B cell (primary cell): ENCODE measurements at regions not wholly inside any gene's neighbourhood (a gene's known extent, or its start where the extent isn't known, plus 50 kb on each side); places are given as distances from the start of the nearest gene placed in this dataset.

ENCODE experiments used
- ATAC-seq: fragments of 200-7000 bp; cut with Tn5 transposase; one replicate; pipeline ENCODE4 v1.10.0; 2021; ENCODE audit warnings: low read depth, mild to moderate bottlenecking, moderate number of reproducible peaks, moderate library complexity
- CTCF ChIA-PET: fragments of 350-600 bp; sonication (Branson Sonifier 250); formaldehyde crosslinking; loops from one replicate; lab custom pipeline; 2021; ENCODE audit warnings: antibody characterized with exemption, inconsistent platforms; lab: Charles Lee
- POLR2A ChIA-PET: fragments of 350-600 bp; sonication (Branson Sonifier 250); formaldehyde crosslinking; loops from one replicate; lab custom pipeline; 2021; ENCODE audit warnings: antibody characterized with exemption; lab: Charles Lee
- DNase-seq: peaks from one replicate; pipeline ENCODE4 v3.0.0; 2013
- H2AFZ ChIP-seq: 2 replicates; pipeline ENCODE4 v1.6.1; 2012; ENCODE audit warnings: mild to moderate bottlenecking, low read depth, low read length; ENCODE audit not compliant: insufficient read depth, poor library complexity, severe bottlenecking
- H3K27ac ChIP-seq, 2 donors: 1 replicate in 1 of 2; 2 replicates in 1 of 2; pipeline ENCODE4 v1.5.1; 2012 to 2013; ENCODE audit warnings: low read length in 2 of 2, mild to moderate bottlenecking in 2 of 2, moderate library complexity in 1 of 2
- H3K27me3 ChIP-seq, 4 experiments: fragments of 200-600 bp in 1 of 4; sonication (generic) in 1 of 4; replicated peaks in 1 of 4; 1 replicate in 2 of 4; 2 replicates in 2 of 4; pipeline versions ENCODE4 v1.6.1 to v1.7.0; 2013 to 2016; ENCODE audit warnings: low read length in 3 of 4, mild to moderate bottlenecking in 2 of 4, mixed read lengths in 1 of 4, moderate library complexity in 1 of 4; ENCODE audit not compliant: insufficient read depth in 4 of 4, control insufficient read depth in 3 of 4; ENCODE audit errors: control extremely low read depth in 1 of 4
- H3K36me3 ChIP-seq, 2 experiments: replicated peaks in 1 of 2; 1 replicate in 1 of 2; 2 replicates in 1 of 2; pipeline versions ENCODE4 v1.6.1 to v1.7.1; 2013; ENCODE audit warnings: low read length in 1 of 2; ENCODE audit not compliant: insufficient read depth in 2 of 2, control insufficient read depth in 1 of 2; ENCODE audit errors: control extremely low read depth in 1 of 2, extremely low read depth in 1 of 2
- H3K4me1 ChIP-seq, 2 donors: fragments of 200-600 bp in 1 of 2; sonication (generic) in 1 of 2; 1 replicate in 1 of 2; 2 replicates in 1 of 2; pipeline versions ENCODE4 v1.5.1 to v1.6.1; 2013 to 2017; ENCODE audit warnings: low read length in 2 of 2; ENCODE audit not compliant: control insufficient read depth in 2 of 2, insufficient read depth in 2 of 2
- H3K4me2 ChIP-seq: replicated peaks from 2 replicates; pipeline ENCODE3; 2012; ENCODE audit warnings: mild to moderate bottlenecking, low read depth, low read length; ENCODE audit not compliant: poor library complexity, severe bottlenecking
- H3K4me3 ChIP-seq, 5 experiments: fragments of 200-600 bp in 1 of 5; sonication (generic) in 1 of 5; 1 replicate in 3 of 5; 2 replicates in 2 of 5; pipeline versions ENCODE4 v1.5.1 to v1.7.0; 2011 to 2016; ENCODE audit warnings: low read length in 4 of 5, mild to moderate bottlenecking in 4 of 5, low read depth in 2 of 5, control low read depth in 1 of 5, moderate library complexity in 1 of 5; ENCODE audit not compliant: insufficient read depth in 1 of 5; ENCODE audit errors: control extremely low read depth in 1 of 5, extremely low read depth in 1 of 5
- H3K79me2 ChIP-seq: fragments of 200-600 bp; sonication (generic); one replicate; pipeline ENCODE4 v1.6.0; 2016; ENCODE audit warnings: low read length; ENCODE audit not compliant: control insufficient read depth, insufficient read depth
- H3K9ac ChIP-seq: fragments of 200-600 bp; sonication (generic); 2 replicates; pipeline ENCODE4 v1.6.1; 2017; ENCODE audit warnings: mild to moderate bottlenecking, low read length, moderate library complexity
- H3K9me3 ChIP-seq, 3 donors: one replicate each; pipeline versions ENCODE4 v1.6.1 to v1.7.1; 2013; ENCODE audit warnings: low read length in 2 of 3; ENCODE audit not compliant: control insufficient read depth in 2 of 3, insufficient read depth in 1 of 3; ENCODE audit errors: control extremely low read depth in 1 of 3
- H4K20me1 ChIP-seq: 2 replicates; pipeline ENCODE4 v1.6.0; 2012; ENCODE audit warnings: mild to moderate bottlenecking, low read length; ENCODE audit not compliant: insufficient read depth, control insufficient read depth, poor library complexity, severe bottlenecking
- H3K27ac Mint-ChIP-seq: one replicate; pipeline ENCODE4 v1.8.0; 2021; ENCODE audit warnings: mixed read lengths
- H3K27me3 Mint-ChIP-seq: one replicate; pipeline ENCODE4 v1.8.0; 2021; ENCODE audit warnings: mixed read lengths
- H3K4me1 Mint-ChIP-seq: one replicate; pipeline ENCODE4 v1.8.0; 2021; ENCODE audit warnings: mixed read lengths
- H3K4me3 Mint-ChIP-seq: one replicate; pipeline ENCODE4 v1.8.0; 2021; ENCODE audit warnings: mixed read lengths
- H3K9me3 Mint-ChIP-seq: one replicate; pipeline ENCODE4 v1.8.0; 2022; ENCODE audit warnings: mixed read lengths; ENCODE audit not compliant: insufficient read depth
- EZH2 ChIP-seq: IDR thresholded peaks from 2 replicates; pipeline ENCODE4 v1.6.1; 2012; ENCODE audit warnings: borderline replicate concordance, low read depth, mild to moderate bottlenecking, moderate library complexity, low read length; ENCODE audit not compliant: insufficient read depth, poor library complexity, severe bottlenecking
- WGBS: methylation state at CpG from one replicate; pipeline ENCODE4 v1.1.5; 2013; ENCODE audit warnings: missing lambda C conversion rate; ENCODE audit not compliant: insufficient coverage; 5-methylcytosine and 5-hydroxymethylcytosine counted together
- intact Hi-C: fragments of 100-400 bp; cut with micrococcal nuclease; formaldehyde crosslinking; loops from one replicate; pipeline ENCODE4 v1.10.0; 2022
- TF ChIP-seq, protein P1 (sequence below): fragments of 200-600 bp; IDR thresholded peaks from one replicate; pipeline ENCODE4 v1.8.0; 2022; ENCODE audit warnings: antibody characterized with exemption, mild to moderate bottlenecking

DNA sequence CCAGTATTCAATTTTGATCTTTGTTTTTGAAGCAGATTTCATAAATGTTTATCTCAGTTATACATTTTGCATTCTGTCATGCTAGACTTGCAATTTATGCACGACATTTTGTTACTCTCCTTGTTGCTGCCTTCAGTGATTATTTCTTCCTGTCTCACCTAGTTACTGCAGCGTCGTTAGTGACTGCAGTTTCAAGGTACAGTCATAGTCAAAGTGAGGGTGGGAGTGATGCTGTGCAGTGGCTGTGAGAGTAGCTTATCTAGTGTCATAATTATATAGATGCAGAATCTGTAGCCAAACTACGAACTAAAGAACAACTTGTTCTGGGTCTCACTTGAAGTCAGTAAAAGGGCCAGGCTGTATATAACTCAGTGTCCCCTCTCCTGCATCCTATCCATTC lies 69.8 kb downstream of the GPR101 start:
- no peaks in the 10 kb centered on the region for H3K27me3 ChIP-seq
- no peak overlapping the region for H3K27ac Mint-ChIP-seq
- H3K36me3 ChIP-seq = no peaks in the 10 kb centered on the region
- H3K4me3 ChIP-seq = no peak overlapping the region
- H3K27ac ChIP-seq = no peak overlapping the region
- WGBS = no CpG with 5 or more reads among the region's 4 CpGs
- POLR2A ChIA-PET = no interaction called here
- H3K4me1 ChIP-seq = no peaks in the 10 kb centered on the region
- no peaks in the 10 kb centered on the region for H3K79me2 ChIP-seq
- CTCF ChIA-PET = no interaction called here
- no peaks in the 10 kb centered on the region for H4K20me1 ChIP-seq
- intact Hi-C loops = no loop called here
- no peaks in the 10 kb centered on the region for H3K9me3 Mint-ChIP-seq
- peaks cover 2% of the 10 kb centered on the region for H3K4me1 Mint-ChIP-seq
- no peaks in the 10 kb centered on the region for H3K27me3 Mint-ChIP-seq
- TF ChIP-seq, protein P1, sequence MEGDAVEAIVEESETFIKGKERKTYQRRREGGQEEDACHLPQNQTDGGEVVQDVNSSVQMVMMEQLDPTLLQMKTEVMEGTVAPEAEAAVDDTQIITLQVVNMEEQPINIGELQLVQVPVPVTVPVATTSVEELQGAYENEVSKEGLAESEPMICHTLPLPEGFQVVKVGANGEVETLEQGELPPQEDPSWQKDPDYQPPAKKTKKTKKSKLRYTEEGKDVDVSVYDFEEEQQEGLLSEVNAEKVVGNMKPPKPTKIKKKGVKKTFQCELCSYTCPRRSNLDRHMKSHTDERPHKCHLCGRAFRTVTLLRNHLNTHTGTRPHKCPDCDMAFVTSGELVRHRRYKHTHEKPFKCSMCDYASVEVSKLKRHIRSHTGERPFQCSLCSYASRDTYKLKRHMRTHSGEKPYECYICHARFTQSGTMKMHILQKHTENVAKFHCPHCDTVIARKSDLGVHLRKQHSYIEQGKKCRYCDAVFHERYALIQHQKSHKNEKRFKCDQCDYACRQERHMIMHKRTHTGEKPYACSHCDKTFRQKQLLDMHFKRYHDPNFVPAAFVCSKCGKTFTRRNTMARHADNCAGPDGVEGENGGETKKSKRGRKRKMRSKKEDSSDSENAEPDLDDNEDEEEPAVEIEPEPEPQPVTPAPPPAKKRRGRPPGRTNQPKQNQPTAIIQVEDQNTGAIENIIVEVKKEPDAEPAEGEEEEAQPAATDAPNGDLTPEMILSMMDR = no peak
- TF ChIP-seq EZH2 = no peak
- no peak overlapping the region for H2AFZ ChIP-seq
- H3K9me3 ChIP-seq = no peaks in the 10 kb centered on the region
- ATAC-seq (no peak), DNase-seq (no peak)
- no peak overlapping the region for H3K4me3 Mint-ChIP-seq
- no peak overlapping the region for H3K9ac ChIP-seq
- H3K4me2 ChIP-seq = no peak overlapping the region

- Mint-ChIP-seq H3K4me3 (no peak overlapping the region), H3K4me1 (peaks cover 2% of the 10 kb centered on the region), H3K9me3 (no peaks in the 10 kb centered on the region), H3K27ac (no peak overlapping the region), H3K27me3 (no peaks in the 10 kb centered on the region)
- Histone ChIP-seq H3K79me2 (no peaks in the 10 kb centered on the region), H3K4me3 (no peak overlapping the region), H3K9ac (no peak overlapping the region), H3K4me1 (no peaks in the 10 kb centered on the region), H3K36me3 (no peaks in the 10 kb centered on the region), H3K4me2 (no peak overlapping the region), H3K9me3 (no peaks in the 10 kb centered on the region), H3K27ac (no peak overlapping the region), H2AFZ (no peak overlapping the region), H4K20me1 (no peaks in the 10 kb centered on the region), H3K27me3 (no peaks in the 10 kb centered on the region)
- TF ChIP-seq, protein P1 = no peak
- no peak for TF ChIP-seq EZH2
- DNase-seq (no peak), ATAC-seq (no peak)
- POLR2A ChIA-PET = no interaction called here
- intact Hi-C loops = no loop called here
- CTCF ChIA-PET = no interaction called here
- WGBS = no CpG with 5 or more reads among the region's 4 CpGs
These were observed 72.1 kb downstream of the GPR101 start for GRCh38 chrX:136961594-136962135.
